ENCODE measurements at regions not wholly inside any gene's neighbourhood (a gene's known extent, or its start where the extent isn't known, plus 50 kb on each side); places are given as distances from the start of the nearest gene placed in this dataset.
"Not testable (repeated sequence)": the region's sequence is repeated elsewhere in the genome, so short reads cannot be mapped to it uniquely, and the experiment has no call there.

- TF ChIP-seq POLR2AphosphoS5 (IDR thresholded peaks at IDR 0.05; ENCODE audit: low read depth, low read length) (no peak), TAF1 (IDR thresholded peaks at IDR 0.05; ENCODE audit: borderline replicate concordance, low read depth, low read length) (no peak), POLR2A (IDR thresholded peaks at IDR 0.05; ENCODE audit: low read depth, low read length) (no peak)
- no peak for FAIRE-seq
- no peak for DNase-seq (ENCODE audit: insufficient read length)
These were observed 204.6 kb downstream of the ANKRD7 start for GRCh38 chr7:118429141-118429540.

- no peak for TF ChIP-seq POLR2A (IDR thresholded peaks at IDR 0.05; ENCODE audit: low read depth, low read length)
- no peak for TF ChIP-seq TAF1 (IDR thresholded peaks at IDR 0.05; ENCODE audit: borderline replicate concordance, low read depth, low read length)
- TF ChIP-seq POLR2AphosphoS5 (IDR thresholded peaks at IDR 0.05; ENCODE audit: low read depth, low read length) = no peak
- FAIRE-seq = no peak
- no peak for DNase-seq (ENCODE audit: insufficient read length)
These were observed 212.2 kb downstream of the ANKRD7 start for GRCh38 chr7:118436663-118437062.

- FAIRE-seq; DNase-seq (ENCODE audit: insufficient read length): not testable (repeated sequence)
These were observed 224.5 kb downstream of the ANKRD7 start for GRCh38 chr7:118449030-118449429.

- FAIRE-seq = no peak
- TF ChIP-seq POLR2AphosphoS5 (IDR thresholded peaks at IDR 0.05; ENCODE audit: low read depth, low read length) (no peak), POLR2A (IDR thresholded peaks at IDR 0.05; ENCODE audit: low read depth, low read length) (no peak), TAF1 (IDR thresholded peaks at IDR 0.05; ENCODE audit: borderline replicate concordance, low read depth, low read length) (no peak)
- DNase-seq (ENCODE audit: insufficient read length) = no peak
These were observed 225.5 kb downstream of the ANKRD7 start for GRCh38 chr7:118449797-118450567.

- DNase-seq (ENCODE audit: insufficient read length) (no peak), FAIRE-seq (no peak)
- TF ChIP-seq TAF1 (IDR thresholded peaks at IDR 0.05; ENCODE audit: borderline replicate concordance, low read depth, low read length) = no peak
- no peak for TF ChIP-seq POLR2AphosphoS5 (IDR thresholded peaks at IDR 0.05; ENCODE audit: low read depth, low read length)
- TF ChIP-seq POLR2A (IDR thresholded peaks at IDR 0.05; ENCODE audit: low read depth, low read length) = no peak
These were observed 227.6 kb downstream of the ANKRD7 start for GRCh38 chr7:118452128-118452527.

- FAIRE-seq = no peak
These were observed 242.9 kb downstream of the ANKRD7 start for GRCh38 chr7:118467381-118467780.

GRCh38 chr7:118472581-118472980 lies 248.1 kb downstream of the ANKRD7 start:
- no peak for TF ChIP-seq POLR2A (IDR thresholded peaks at IDR 0.05; ENCODE audit: low read depth, low read length)
- no peak for TF ChIP-seq TAF1 (IDR thresholded peaks at IDR 0.05; ENCODE audit: borderline replicate concordance, low read depth, low read length)
- no peak for TF ChIP-seq POLR2AphosphoS5 (IDR thresholded peaks at IDR 0.05; ENCODE audit: low read depth, low read length)
- FAIRE-seq (no peak), DNase-seq (ENCODE audit: insufficient read length) (no peak)

More at GRCh38 chr7:118467381-118467780, 242.9 kb downstream of the ANKRD7 start:
- TF ChIP-seq TAF1 (IDR thresholded peaks at IDR 0.05; ENCODE audit: borderline replicate concordance, low read depth, low read length) (no peak), POLR2A (IDR thresholded peaks at IDR 0.05; ENCODE audit: low read depth, low read length) (no peak), POLR2AphosphoS5 (IDR thresholded peaks at IDR 0.05; ENCODE audit: low read depth, low read length) (no peak)
- no peak for DNase-seq (ENCODE audit: insufficient read length)

GRCh38 chr7:118473271-118473670 lies 248.8 kb downstream of the ANKRD7 start:
- no peak for TF ChIP-seq POLR2A (IDR thresholded peaks at IDR 0.05; ENCODE audit: low read depth, low read length)
- no peak for TF ChIP-seq POLR2AphosphoS5 (IDR thresholded peaks at IDR 0.05; ENCODE audit: low read depth, low read length)
- no peak for TF ChIP-seq TAF1 (IDR thresholded peaks at IDR 0.05; ENCODE audit: borderline replicate concordance, low read depth, low read length)
- DNase-seq (ENCODE audit: insufficient read length) = no peak
- no peak for FAIRE-seq

- FAIRE-seq (no peak), DNase-seq (ENCODE audit: insufficient read length) (no peak)
- TF ChIP-seq TAF1 (IDR thresholded peaks at IDR 0.05; ENCODE audit: borderline replicate concordance, low read depth, low read length) = no peak
- no peak for TF ChIP-seq POLR2A (IDR thresholded peaks at IDR 0.05; ENCODE audit: low read depth, low read length)
- no peak for TF ChIP-seq POLR2AphosphoS5 (IDR thresholded peaks at IDR 0.05; ENCODE audit: low read depth, low read length)
These were observed 251.5 kb downstream of the ANKRD7 start for GRCh38 chr7:118476036-118476435.

GRCh38 chr7:118477036-118477435 lies 252.5 kb downstream of the ANKRD7 start:
- no peak for DNase-seq (ENCODE audit: insufficient read length)
- FAIRE-seq = no peak
- TF ChIP-seq POLR2A (IDR thresholded peaks at IDR 0.05; ENCODE audit: low read depth, low read length) (no peak), TAF1 (IDR thresholded peaks at IDR 0.05; ENCODE audit: borderline replicate concordance, low read depth, low read length) (no peak), POLR2AphosphoS5 (IDR thresholded peaks at IDR 0.05; ENCODE audit: low read depth, low read length) (no peak)

- no peak for TF ChIP-seq TAF1 (IDR thresholded peaks at IDR 0.05; ENCODE audit: borderline replicate concordance, low read depth, low read length)
- TF ChIP-seq POLR2A (IDR thresholded peaks at IDR 0.05; ENCODE audit: low read depth, low read length) = no peak
- TF ChIP-seq POLR2AphosphoS5 (IDR thresholded peaks at IDR 0.05; ENCODE audit: low read depth, low read length) = no peak
- no peak for FAIRE-seq
- no peak for DNase-seq (ENCODE audit: insufficient read length)
These were observed 253.7 kb downstream of the ANKRD7 start for GRCh38 chr7:118478236-118478635.

GRCh38 chr7:118478931-118479330 lies 254.4 kb downstream of the ANKRD7 start:
- DNase-seq (ENCODE audit: insufficient read length) (no peak), FAIRE-seq (no peak)

More at GRCh38 chr7:118478931-118479330, 254.4 kb downstream of the ANKRD7 start:
- TF ChIP-seq POLR2AphosphoS5 (IDR thresholded peaks at IDR 0.05; ENCODE audit: low read depth, low read length) = no peak
- no peak for TF ChIP-seq POLR2A (IDR thresholded peaks at IDR 0.05; ENCODE audit: low read depth, low read length)
- TF ChIP-seq TAF1 (IDR thresholded peaks at IDR 0.05; ENCODE audit: borderline replicate concordance, low read depth, low read length) = no peak

Data from GM12892 (cell line).